ENCODE measurements at regions not wholly inside any gene's neighbourhood (a gene's known extent, or its start where the extent isn't known, plus 50 kb on each side); places are given as distances from the start of the nearest gene placed in this dataset.

DNA sequence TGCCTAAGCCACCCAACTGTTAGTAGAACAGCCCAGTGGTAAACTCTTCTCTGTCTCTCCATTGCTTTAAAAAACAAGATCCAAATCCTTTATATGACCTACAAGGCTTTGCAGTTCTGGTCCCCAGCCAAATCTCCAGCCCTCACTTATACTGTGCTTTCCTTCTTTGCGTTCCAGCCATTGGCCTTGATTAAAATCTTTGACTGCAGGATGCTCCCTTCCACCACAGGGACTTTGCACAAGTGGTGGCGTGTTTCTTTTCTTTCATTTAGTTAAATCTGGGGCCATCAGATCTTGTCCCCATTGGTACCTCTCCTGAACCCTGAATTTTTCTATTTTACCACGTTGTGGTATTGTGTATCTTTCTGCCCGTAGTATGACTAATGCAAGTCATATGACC is 183.7 kb downstream of the VRK1 start:
- no peak for DNase-seq

DNA sequence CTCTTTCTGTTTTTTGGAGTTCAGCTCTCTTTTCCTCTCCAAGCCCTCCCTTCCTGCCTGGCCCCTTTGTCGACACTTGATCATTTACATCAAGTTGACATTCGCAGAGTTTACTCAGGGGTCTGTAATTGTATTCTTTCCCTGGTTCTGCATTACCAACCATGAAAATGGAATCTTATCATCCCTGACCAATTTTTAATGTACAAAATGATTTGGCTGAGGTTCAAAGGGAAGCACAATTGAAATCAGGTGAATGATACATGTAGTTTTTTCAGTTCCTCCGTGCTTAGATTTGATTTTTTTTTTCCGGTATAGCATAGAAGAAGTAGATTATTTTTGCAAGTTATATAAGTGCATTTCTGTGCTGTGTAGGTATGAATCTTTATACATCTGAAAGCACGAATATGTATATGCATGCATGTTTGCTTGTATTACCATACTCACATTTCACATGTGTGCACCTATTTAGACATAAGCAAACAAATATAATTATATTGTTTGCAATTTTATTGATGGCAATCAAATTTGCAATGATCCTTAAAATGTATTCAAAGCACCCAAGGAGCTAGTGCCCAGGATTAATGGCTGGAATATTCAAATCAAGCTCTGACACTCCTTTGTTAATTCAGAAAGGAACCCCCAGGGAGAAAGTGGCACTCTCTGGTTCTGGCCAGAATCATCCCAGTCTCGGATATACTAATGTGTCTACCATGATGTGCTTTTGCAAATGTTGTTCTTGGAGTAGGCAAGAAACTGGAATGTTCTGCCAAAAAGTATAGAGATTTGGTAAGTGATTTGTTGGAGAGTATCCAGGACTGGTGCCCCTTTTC is 189.3 kb downstream of the VRK1 start:
- no peak for DNase-seq

DNA sequence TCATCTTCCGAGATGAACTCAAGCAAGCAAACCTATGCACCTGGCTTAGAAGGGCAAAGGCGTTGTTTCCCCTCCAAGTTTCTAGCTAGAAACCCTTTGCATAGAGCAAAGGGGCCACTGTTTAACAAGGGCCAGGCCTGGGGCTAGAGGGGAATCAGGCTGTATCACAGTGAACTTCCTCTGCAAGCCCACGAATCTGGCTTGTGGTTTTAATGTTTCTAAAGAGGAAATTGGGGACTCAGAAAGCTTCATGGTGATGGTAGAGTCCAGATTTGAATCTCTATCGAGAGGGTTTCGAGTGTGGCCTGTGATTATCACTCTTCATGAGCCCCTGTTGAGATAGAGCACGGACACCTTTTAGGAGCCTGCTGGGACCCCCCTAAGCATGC is 189.9 kb downstream of the VRK1 start:
- DNase-seq = peak; percentile 19

DNA sequence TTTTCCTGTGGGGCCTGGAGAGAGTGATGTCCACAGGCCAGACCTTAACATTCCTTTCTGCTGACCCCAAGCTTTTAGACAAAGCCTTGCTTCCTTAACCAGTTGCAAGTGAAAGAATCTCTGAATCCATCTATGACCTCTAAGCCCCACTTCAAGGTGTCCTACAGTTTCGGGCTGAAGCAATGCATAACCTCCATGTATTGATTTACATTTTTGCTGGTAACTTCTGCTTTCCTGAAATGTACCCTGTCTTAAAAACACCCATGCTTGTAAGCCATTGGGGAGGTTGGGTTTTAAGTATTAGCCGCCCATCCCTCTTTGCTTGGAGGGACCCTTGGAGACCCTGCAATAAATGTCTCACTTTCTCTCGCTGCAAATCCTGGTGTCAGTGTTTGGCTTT is 190.6 kb downstream of the VRK1 start:
- no peak for DNase-seq

DNA sequence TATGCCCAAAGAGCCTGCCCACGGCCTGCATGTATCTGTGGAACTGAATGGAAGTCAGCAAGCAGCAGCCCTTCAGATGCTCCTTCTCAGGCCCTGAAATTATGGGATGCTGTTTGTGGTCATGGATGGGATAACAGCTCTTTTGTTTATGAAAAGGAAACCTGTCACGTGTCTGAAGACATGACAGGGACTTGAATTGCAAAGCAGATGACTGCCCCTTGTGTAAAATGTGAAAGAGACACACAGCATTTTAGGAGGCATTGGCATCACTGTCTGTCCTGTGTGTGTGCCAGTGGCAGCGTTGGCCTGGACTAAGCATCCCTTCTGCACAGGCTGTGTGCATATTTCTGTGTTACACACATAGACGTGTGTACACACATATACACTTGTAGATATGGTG is 192.1 kb downstream of the VRK1 start:
- DNase-seq = no peak

DNA sequence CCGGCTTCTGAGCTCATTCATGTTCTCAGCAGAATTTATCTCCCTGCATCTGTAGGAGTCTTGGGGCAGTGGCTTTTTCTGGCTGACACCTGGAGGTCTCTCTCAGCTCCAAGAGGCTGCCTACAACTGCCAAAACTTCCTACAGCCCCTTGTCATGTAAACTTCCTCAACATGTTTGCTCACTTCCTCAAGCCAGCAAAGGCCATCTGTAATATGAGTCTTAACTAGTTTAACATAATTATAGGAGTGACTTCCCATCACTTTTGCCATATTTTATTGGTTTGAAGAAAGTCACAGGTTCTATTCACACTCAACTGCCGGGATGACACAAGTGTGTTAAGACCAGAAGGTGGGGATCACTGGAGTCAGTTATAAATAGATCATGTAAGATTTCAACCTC is 194.0 kb downstream of the VRK1 start:
- DNase-seq = no peak

DNA sequence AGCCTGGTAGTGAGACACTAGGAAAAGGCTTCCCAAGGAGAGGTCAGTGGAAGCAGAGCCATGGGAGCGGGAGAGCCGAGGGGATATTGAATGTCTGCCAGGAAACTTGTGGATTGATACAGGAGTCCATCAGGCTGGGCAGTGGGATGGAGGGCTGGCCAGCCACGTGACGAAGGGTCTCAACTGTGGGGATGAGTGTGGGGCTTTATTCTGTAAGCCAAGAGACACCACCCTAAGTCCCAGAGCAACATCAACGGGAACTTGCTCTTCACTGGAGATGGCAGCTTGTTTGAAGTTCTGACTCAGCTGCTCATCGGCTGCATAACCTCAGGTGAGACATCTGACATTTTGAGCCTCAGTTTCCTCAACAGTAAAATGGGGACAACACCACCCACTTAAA is 197.8 kb downstream of the VRK1 start:
- no peak for DNase-seq

DNA sequence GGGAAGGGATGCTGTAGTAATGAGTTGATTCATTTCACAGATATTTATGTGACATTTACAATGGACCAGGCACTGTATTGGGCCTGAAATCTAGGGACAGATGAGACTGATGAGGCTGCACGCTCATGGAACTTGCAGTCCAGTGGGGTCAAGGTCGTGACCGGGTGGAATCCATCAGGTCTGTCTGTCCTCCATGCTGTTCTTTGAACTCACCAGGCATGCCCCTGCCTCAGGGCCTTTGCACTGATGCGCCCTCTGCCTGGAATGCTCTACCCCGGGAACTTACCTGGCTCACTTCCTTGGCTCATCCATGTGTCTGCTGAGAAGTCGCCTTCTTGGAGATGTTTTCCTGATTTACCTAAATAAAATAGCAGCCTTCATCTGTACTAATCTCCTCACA is 200.1 kb downstream of the VRK1 start:
- no peak for DNase-seq

DNA sequence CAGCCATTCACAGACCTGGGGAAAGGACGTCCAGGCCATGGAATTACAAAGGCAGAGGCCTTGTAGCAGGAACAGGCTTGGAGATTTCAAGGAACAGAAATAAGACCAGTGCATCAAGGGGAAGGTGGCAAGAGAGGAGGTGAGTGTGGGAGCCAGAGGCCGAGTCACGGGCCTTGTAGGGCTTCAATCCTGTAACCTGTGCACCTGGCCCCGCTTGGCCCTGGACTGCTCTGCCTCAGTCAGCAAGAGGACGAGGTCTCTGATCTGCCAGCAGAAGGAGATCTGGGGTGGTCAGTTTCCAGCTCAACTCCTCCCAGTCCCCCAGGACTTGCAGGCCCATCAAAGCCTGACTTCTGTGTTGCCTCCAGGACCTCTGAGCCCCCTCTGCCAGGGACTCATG is 200.8 kb downstream of the VRK1 start:
- no peak for DNase-seq

DNA sequence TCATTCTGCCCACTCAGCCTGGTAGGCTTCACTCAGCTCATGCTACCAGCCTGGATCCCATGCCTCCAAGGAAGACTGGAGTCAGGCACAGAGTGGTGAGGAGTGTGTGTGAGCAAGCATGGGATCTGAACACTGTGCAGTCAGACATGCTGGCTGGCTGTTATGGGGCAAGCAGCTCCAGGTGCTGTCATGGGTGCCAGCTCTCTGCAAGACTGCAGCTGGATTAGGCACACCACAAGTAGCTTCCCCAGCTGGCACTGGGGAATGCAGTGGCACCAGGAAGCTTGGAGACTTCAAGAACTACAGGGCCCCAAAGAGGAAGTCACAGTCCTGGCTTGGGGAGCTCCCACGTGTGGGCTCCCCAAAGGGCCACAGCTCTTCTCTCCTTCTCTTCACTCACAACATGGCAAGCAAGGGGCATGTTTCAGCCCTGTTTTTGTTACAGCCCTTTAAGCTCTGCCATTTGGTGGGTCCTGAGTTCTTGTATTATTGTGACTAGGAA is 202.5 kb downstream of the VRK1 start:
- no peak for DNase-seq

DNA sequence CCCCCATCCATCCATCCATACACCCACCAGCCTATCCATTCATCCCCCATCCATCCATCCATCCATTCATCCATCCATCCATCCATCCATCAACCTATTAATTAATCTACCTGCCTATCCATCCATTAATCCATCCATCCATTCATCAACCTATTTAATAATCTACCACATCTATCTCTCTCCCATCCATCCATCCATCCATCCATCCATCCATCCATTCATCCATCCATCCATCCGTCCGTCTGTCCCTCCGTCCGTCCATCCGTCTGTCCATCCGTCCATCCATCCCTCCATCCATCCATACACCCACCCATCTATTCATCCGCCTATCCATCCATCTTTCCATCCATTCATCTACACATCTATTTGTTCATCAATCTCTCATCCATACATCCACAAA is 205.3 kb downstream of the VRK1 start:
- no peak for DNase-seq

DNA sequence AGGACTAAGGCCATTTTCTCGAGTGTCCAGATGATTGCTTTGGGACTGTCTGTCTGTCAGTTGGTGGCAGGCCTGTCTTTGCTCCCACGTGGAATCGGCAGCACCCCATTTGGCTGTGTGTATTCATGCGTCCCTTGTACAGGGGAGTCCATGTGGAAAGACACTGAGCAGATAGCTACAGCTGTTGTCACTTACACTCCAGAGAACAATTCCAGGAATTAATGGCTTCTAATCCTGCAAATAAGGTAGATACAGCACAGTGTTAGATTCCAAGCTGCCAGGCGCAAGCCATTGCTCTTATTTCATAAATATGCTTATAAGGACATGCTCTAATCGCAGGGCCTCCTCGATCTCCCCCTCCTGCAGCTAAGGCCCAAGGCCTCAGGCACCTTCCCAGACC is 208.8 kb downstream of the VRK1 start:
- DNase-seq = no peak

DNA sequence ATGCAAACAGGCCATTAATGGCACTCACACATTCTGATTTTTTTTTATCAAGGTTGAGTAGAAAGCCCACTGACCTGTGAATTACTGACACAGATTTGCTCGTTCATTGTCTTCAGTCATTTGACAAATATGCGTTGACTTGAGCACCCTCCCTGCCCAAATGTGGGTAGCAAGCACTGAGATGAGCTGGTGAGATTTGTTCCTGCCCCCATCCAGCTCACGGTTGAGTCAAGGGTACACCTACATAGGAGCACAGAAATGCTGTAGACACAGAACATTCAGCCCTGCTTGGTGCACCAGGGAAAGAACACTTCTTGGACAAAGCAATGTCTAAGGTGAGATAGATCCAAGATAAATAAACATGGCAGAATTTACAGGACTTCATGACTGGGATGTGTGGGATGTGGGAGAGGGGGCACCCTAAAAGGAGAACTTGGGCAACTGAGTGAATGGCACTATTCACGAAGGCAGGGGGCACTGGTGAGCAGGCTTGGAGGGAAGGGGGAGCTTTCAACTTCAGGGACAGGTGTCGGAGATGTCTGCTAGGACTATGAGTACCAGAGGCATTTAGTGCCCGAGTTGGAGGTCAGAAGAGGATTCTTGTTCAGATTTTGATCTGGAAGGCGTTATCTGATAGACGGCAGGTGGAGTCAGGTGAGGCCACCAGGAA is 213.4 kb downstream of the VRK1 start:
- DNase-seq = no peak

DNA sequence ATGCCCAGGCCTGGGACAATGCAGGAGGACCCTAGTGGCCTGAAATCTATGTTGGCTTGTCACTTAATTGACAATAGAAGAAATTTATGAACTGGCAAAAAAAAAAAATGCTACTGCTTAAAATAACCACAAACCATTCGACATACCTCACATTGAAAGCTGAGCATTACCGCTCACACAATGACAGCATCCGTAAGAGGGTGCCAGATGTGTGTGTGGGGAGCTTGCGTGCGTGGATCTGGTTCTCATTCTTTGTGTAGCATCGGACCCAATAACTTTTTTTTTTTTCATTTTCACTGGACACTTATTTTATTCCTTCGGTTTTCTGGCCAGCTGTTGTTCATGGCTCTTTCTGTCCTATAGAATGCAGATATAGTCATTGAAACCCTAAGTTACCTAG is 216.7 kb downstream of the VRK1 start:
- DNase-seq = no peak

DNA sequence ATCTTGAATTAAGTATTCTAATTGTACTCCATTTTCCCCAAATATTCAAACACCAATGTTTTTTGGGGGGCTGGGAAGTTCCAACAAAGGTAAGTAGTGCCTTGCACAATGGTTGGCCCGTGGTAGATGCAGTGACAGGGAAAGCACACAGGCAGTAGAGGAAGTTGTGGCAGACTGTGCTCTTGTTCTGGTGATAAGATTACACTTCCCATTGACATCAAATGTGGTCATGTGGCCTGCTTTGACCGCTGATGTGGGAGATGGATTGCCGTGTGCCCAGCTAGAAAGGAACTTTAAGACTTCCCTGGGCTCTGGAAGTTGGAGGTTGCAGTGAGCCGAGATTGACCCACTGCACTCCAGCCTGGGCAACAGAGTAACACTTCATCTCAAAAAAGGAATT is 223.8 kb downstream of the VRK1 start:
- no peak for DNase-seq

DNA sequence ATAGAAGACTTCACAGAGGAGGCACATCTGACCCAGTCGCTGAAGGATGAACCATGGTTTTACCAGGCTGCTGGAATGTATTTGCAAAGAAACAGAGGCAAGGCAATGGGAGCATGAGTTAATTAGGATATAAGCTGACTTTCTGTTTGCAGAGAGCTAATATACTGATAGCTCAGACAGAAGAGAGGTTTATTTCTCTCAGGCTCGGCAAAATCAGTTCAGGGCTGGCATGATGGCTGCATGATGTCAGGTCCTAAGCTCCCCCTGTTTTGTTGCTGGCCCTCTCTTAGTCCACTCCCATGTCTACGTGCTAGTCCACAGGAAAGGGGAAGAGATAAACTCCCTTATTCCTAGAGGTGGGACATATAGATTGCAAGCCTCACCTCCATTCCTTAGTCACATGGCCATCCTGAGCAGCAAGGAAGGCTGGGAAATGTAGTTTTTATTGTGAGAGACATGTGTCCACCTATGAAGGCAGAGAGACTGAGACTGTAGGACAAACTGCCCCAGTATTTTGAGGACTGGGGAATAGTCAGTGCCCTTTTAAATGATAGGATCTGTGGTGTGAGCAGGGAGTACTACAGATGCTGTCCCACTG is 224.5 kb downstream of the VRK1 start:
- DNase-seq = no peak

DNA sequence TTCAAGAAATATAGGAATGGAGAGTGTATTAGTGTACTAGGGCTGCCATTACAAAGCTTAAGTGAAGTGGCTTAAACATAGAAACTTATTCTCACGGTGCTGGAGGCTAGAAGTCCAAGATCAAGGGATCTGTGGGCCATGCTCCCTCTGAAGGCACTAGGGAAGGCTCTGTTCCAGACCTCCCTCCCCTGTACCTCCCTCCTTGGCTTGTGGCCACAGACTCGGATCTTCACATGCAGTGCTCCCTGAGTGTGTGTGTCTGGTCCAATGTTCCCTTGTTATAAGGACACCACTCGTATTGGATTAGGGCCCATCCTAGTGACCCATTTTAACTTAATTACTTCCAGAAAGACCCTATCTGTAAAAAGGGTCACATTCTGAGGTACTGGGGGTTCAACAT is 225.6 kb downstream of the VRK1 start:
- DNase-seq = no peak

DNA sequence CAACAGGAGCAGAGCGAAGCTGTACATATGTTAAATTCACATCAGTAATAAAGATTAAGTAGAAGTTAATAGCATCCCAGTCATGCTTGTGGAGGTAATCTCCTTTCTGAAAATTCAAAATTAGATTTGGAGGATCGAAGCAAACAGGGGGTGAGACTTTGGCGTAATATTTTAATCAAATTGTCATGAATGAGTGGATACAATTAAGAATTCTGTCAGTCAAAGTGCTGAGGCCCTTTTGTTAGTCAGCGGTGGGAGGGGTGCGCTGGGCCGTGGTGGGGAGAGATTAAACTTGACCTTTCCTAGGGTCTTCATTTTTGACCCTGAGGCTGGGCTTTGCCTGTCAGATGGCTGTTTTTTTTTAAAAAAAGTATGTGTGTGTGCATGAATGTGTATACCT is 226.7 kb downstream of the VRK1 start:
- no peak for DNase-seq

DNA sequence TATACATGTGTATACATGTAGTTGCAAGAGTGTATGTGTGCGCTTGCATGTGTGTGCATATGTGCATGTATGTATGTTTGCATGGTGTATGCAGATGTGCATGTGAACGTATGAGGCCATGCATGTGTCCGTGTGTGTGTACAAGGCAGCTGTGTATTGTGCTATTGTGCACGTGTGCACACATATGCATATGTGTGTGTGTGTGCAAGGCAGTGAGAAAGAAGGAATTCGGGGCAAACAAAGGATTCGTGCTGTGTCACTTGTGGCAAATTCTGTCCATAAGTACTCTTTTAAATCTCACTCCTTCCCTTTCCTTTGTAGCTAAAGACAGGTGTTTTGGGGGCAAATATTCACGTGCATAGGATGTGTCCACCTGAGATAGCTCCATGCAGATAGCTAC is 227.1 kb downstream of the VRK1 start:
- DNase-seq = no peak

DNA sequence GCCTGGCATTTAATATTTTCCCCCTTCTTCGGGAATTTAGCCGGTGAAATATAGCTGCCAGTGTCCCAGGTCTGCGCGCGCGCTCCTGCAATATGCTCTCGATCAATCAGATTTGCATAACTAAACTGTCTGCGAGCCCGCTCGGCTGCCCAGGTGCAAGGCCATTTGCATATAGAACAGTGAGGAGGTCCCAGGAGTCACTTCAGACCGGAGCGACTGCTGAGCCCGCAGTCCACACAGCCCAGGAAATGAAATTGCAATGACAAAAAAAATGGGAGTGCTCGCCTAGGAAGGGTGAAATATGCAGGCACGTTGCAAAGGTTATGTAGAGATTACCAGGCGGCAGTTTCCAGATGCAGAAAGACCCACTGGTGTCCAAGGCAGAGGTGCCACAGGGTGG is 228.5 kb downstream of the VRK1 start:
- no peak for DNase-seq

DNA sequence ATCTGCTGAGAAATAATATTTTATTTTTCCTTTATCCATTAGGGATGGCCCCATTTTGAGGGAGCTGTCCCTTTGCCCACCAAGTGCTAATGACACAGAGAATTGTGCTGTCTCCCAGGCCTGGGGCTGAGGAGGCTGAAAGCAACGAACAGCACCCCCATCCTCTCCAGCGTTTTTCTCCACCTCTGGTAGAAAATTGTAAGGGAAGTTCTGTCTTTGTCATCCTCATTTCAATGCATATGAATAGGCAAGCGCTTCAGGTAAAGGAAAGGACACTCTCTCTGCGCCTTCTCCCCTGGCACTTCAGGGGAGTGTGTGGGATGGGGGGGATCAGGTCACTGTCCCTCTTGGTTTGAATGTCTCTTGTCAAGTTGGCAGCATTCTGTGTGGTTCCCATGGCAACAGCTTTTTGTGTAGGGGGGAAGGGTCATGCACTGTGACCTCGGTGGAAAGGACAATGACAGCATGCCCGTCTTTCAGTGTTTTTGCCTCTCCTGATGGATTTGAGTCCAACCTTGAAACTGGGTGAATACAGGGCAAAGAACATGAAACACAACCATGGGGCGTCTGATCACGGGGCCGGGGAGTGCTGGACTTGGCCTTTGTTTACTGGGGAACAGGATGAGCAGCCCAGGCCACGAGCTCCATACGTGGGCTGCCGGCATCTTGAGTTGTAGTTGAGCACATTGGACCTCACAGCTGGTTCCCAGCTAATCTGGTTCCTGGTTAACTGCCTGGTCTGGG is 230.2 kb downstream of the VRK1 start:
- no peak for DNase-seq

DNA sequence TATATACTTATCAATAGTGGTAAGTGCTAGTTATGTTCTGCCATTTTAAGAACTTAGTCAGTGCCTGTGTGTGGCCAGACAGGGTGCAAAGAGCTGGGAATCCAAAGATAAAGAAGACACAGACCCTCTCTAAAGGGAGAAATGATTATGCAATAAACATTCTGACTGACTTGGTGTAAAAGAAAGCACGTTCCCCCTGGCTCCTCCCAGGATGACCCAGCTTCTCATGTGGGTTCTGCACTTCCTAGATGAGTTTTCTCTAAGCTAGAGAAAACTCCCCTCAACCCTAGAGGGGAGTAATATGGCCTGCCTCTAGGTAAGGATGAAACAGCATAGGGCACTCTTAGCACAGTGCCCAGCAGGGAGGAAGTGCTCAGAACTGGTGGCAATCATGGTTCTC is 231.2 kb downstream of the VRK1 start:
- DNase-seq = no peak

DNA sequence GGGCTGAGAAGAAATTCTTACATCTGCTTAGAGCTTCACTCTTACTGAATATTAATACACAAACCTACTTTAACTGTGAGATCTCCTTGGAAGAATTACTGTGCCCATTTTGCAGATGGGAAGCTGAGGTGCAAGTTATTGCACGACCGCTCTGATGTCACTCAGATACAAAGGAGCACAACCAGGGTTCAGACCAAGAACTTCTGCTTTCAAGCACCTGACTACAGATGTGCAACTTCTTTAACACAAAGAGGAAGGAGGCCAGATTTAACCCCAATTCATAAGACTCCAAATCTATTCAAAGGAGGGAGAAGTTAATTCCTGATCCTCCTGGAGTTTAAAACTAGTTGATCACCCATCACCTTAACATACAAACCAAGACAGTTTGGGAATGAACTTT is 232.6 kb downstream of the VRK1 start:
- no peak for DNase-seq

DNA sequence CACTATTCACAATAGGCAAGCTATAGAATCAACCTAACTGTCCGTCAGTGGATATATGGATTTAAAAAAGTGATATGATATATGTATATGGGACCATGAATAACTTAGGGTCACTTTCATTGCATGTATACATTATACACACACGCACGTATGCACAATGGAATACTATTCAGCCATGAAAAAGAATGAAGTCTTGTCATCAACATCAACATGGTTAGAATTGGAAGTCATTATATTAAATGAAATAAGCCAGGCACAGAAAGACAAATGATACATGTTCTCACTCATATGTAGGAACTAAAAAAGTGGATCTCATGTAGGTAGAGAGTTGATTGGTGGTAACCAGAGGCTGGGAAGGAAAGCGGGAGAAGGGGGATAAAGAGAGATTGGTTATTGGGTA is 234.3 kb downstream of the VRK1 start:
- DNase-seq = no peak
